SW480 (cell line): ENCODE measurements at regions not wholly inside any gene's neighbourhood (a gene's known extent, or its start where the extent isn't known, plus 50 kb on each side); places are given as distances from the start of the nearest gene placed in this dataset.
A peak's percentile ranks its signal among the peaks of the same experiment; 100 is the strongest.

Source experiments
- DNase-seq: peaks from one replicate; pipeline ENCODE4 v3.0.0-alpha.2; 2016; ENCODE audit warnings: low spot score

DNA sequence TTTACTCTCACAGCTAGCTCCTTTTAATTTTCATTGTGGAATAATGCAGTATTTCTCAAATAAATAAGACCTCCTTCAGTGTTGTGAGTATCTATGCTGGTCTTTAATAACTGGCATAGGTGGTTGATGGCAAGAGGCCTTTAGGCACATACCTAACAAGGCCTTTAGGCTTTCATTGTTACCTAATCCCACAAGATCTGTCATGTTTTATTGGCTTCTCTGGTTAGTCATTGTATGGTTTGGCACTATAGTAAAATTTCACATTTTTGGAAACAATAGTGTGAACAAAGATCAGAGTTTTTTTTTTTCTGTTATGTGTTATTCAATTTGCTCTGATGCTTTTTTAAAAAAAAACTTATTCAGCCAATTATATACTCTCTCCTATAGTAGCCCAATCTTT, 89.8 kb upstream of the NEUROD1 start:
- no peak for DNase-seq

DNA sequence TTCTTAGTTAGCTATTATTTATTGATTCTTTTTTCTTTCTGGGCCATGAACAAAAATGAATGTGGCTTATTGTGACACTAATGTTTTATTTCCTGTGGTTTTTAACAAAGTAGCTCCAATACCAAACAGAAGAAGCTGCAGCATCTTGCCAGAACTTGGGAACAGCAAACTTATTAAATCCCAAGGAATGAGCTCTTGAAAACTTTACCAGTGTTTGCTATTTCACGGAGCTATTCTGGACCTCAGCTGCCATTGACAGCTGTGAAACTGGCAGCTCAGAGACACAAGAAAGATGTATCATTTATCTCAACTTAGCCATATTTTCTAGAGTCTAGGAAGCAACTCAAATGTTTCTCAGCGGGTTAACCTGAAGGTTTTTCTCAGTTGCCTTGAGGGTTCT, 91.0 kb upstream of the NEUROD1 start:
- no peak for DNase-seq

DNA sequence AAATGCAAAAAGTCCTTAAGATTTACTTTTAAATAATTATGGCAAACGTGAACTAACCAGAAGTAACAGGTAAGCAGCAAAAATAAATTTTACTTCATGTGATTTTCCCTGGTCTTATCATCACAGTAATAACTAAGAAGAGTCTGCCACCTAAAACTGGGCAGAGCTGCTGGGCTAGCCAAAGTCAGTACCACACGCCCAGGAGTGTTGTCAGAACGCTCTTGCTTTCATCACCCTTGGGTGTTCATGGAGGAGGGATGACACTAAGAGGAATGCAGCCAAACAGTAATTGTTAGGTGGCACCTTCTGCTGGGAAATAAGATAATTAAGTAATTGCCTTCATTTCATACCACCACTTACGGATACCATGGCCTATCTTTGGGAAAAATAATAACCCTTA, 92.0 kb upstream of the NEUROD1 start:
- DNase-seq = no peak

DNA sequence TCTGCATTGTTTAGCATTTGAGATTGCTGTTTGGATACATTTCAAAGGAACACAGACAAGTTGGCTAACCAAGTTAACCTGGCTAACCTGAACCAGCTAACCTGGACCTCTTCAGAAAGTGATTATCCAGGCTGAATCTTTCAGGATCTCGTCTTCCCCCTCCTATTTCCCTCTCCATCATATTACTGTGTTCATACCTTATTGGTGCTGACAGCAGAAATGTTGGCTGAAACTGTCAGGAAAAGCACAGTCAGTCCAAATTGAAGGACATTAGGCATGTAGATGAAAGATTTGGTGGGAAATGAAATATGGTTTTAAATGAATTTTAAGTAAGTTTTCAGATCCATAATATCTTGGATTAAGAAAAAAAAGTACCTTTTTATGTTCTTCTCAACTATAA, 92.5 kb upstream of the NEUROD1 start:
- DNase-seq = no peak

DNA sequence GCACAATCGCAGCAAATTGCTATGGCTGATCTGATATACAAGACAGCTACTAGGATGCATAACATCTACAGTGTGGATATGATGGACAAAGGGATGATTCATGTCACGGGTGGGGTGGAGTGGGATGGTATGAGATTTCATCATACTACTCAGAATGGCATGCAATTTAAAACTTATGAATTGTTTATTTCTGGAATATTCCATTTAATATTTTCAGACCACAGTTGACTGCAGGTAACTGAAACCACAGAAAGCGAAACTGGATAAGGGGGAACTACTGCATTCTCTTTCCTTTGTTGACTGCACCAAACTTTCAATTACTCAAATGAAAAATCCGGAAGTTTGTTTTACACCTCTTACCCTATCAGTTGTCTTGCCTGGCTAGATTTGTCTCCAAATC, 94.4 kb upstream of the NEUROD1 start:
- DNase-seq = peak; percentile 36

DNA sequence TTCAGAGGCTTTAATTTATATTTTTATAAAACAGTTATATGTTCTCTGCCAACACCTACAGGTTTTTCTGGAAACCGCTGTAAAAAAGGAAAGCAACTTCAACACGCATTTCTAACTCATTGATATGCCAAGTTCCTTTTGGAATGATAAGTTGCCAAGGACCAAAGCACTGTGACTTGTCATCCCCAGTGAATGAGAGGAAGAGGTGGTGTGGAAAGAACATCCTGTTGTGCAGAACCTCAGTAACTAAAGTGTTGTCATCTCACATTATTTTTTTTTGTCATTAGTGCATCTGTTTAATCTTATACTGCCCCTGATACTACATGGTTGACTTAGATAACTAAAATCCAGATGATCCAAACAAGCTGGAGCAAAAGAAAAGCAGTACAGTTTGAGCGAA, 96.0 kb upstream of the NEUROD1 start:
- DNase-seq = no peak

DNA sequence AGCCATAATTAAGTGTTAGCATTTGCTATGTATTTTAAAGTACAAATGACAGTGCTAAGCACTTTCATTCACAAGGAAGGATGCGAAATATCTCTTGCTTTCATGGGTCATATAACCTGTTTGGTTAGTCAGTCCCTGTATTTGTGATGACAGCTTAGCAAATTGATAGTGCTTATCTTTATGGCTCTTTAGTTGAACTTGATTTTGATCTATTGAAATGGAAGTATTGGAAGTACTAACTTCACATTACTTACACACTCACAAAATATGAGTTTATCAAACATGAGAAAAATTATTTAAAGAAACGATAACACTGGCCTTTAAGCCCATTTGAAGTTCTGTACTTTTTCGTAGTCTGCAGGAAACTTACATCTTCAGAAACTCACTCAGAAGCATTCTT, 97.4 kb upstream of the NEUROD1 start:
- DNase-seq = no peak

DNA sequence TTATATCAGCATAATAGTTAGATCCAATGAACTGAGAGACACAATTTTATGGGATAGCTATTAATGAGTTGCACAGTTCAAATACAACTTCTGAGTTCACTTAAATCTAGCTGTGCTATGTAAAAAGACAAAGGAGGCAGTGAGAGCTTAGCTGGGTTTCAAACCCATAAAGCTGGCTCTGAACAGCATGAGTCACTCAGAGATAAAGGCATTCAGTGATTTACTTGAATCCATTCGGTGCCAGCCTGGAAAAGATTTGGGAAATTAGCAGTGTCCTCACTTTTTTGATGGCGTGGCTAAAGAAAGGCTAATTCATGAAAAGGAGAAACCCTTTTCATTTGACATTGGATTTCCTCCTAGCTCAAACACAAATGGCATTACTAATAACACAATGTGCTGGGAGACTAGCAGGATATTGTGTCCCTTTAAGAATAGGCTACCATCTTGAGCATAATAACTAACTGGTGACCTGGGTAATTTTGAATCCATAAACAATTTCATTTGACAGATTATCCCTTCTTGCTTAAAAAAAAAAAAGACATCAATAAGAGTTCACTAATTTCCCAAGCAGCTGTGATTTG, 98.4 kb upstream of the NEUROD1 start:
- DNase-seq = no peak

DNA sequence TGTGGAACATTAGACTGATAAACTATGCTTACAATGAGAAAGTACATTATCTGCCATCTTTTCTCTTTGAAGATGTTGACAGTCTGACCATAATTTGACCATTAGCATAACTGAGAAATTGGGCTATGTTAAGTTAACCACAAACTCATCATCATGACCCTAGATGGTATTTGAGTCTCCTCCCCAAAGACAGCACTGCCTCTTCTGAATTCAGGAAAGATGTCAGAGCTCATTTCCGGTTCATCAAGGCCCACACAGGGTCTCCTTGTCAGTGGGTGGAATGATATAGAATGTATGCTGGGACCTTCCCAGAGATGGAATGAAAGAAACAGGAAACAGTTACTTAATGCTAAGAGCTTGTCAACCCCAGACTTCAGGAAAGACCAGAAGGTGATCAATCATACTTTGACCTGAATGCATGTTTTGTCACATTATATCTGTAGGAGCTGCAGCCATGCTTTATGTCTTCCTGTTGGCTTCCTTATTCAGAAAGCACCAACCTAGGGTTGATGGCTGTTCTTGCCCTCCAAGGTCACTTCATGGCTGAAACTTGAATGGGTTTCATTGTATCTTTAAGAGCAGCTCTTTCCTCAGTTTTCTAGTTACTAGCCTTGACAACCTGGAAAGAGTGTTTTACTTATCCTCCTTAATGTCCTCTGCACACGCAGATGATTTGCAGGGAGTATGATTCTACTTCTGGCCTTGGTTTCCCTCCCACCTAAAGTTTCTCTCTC, 99.1 kb upstream of the NEUROD1 start:
- peak; percentile 34 for DNase-seq

DNA sequence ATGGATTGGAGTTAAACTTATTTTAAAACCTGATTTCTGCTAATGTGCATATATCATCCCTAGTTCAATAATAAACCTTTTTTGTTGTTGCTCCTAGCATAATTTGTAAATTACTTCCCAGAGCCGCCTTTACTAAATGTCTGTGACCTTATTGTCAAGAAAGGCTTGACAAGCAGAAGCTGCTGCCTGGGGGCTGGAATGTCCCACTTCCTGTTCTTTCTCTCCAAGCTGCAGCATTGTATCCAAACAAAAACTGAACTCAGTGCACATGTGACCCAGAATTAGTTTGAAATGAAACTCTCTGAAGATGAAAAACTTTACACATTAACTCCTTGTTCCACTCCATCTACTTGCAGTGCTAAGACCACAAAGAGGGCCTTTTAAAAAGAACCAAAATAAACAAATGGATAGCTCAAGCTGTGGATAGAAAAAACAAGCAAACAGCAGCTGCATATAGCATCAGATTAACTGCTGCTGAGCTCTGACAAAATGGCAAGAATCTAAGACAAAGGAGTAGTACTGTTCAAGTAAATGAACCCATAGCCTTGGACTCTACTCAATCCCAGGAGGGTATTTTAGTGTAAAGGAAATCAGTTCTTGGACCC, 99.8 kb upstream of the NEUROD1 start:
- no peak for DNase-seq

DNA sequence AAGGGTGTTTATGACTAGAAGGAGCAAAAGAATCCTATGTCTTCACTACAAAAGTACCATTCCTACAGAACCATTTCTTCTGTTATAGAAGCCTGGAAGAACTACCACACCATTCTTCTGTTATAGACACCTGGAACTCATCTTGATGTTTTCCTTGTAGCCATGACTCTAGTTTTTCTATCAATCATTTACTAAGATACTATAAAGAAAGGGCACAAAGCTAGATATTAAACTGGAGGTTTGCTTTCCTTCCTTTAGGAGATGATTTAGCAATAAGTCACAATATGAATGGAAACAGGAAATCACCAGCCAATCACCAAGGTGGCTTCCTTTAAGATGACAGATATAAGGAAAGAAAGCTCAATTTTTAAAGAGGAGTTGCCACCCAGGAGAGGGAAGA, 100.3 kb upstream of the NEUROD1 start:
- no peak for DNase-seq

DNA sequence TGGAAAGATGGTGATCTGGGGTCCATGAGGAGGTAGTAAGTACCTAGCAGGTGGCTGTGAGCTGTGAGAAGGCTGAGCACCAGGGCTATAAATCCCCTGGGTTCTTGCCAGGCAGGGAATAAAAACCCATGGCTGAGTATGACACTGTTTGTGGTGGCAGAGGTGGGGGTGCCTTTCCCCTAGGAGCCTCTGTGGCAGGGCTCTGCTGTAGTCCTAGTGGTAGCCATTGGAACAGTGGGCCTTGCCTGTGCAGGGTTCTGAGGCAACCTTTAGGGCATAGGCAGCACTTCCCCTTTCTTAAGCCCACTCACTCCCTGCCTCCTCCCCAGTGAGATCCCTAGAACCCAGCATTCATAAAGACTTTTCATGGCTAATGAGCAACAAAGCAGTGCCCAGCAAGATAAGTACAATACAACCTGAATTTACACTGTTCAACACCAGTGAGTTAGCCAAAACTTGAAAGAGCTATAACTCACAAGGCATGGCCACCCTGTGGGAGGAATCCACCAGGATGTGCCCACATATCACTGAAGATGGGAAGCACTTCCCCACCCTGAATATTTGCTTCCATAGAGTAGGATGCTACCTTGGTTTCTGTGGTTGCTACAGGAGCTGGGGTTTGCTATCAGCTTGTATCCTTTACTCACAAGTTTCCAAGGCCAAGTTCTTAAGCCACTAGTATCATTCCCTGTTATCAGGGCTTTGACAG, 100.9 kb upstream of the NEUROD1 start:
- no peak for DNase-seq

DNA sequence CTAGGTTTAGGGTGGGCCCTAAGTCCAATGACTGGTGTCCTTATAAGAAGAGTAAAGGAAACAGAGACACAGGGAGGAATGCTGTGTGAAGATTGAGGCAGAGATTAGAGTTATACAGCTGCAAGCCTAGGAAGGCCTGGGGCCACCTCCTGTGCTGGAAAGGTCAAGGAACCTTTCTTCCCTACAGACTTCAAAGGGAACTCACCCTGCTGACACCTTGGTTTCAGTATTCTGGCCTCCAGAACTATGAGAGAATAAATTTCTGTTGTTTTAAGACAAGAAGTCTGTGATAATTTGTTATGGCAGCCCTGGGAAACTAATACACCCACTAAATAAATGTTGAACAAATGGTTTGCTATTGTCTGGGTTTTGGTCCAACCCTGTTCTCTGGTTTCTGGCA, 102.3 kb upstream of the NEUROD1 start:
- DNase-seq = no peak

DNA sequence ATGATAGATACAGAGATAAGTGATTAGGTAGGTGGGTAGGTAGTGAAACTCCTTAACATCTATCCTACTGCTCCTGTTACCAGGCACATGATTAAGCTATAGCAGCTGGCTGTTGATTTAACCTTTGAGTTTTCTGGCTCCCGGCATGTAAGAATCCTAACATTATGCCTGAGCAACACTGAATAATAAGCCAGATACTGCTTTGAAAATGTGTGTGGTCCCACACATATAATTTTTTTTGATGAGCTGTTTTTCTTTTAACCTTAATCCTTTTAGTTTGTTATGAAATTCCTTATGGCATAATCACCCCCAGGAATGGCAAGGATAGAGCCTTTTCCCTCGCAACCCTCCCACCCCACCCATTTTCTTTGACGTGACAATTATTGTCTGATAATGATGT, 104.2 kb upstream of the NEUROD1 start:
- no peak for DNase-seq

DNA sequence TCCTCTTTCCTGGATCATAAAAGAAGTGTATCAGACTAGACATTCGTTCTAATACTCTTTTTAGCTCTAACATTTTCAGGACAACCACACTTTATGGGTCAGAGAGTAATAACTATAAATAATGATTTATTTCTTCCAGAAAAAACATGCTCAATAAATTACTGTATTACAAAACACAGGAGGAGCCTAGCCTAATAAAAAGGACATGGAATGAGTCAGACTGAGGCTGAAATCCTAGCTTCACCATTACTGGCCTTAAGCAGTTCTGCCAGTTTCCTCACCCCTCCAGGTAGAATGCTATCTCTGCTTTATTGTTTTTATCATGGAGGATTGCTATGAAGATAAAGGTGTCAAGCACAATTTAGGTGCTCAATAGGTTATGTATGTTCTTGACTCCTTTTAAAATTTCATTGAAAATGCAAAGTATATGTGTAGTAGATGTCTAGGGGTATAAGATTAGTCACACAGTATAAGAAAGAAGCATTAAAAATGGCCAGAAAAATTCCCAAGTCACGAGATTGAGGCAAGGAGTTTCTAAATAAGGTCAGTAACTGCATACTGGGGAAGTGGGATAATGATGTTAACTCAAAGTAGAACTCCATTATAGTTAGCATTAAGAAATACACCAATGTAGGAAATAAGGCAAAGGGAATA, 105.5 kb upstream of the NEUROD1 start:
- DNase-seq = no peak

DNA sequence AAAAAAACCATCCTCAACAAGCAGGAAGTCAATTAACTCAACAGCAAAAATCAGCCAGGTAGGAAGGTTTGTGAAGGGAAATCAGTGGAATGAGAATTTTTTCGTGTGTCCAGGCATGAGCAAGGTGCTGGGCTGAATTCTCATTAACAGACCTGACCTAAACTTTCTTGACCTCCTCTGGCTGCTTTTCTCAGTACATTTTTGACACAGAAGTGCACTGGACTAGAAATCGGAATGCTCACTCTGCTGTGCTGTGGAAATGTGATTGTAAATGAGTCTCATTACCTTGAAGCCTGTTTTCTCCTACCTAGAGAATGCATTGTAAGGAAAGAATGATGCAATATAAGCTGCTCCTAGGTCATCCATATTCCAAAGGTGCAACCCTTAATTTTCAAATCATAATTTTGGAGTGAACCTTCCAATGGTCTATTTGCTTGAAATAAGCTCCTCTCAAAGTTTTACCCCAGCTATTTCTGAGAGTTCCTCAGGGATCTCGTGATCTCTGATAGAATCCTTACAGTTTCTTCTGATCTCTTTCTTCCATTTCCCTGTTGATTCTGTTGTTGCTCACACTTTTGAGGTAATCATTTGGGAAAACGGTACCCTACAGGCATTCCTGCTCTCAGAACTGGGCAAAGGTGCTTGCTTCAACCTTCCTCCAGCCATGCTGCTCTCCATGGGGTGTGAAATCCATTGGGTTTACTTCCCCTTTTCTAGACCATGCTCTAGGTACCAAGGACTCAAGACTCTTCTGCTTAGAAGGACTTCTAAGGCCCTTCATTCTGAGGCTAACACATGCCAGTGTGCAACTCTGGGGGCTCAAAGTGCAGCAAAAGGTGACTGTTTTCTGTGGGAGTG, 104.9 kb upstream of the ITPRID2 start:
- DNase-seq = no peak

DNA sequence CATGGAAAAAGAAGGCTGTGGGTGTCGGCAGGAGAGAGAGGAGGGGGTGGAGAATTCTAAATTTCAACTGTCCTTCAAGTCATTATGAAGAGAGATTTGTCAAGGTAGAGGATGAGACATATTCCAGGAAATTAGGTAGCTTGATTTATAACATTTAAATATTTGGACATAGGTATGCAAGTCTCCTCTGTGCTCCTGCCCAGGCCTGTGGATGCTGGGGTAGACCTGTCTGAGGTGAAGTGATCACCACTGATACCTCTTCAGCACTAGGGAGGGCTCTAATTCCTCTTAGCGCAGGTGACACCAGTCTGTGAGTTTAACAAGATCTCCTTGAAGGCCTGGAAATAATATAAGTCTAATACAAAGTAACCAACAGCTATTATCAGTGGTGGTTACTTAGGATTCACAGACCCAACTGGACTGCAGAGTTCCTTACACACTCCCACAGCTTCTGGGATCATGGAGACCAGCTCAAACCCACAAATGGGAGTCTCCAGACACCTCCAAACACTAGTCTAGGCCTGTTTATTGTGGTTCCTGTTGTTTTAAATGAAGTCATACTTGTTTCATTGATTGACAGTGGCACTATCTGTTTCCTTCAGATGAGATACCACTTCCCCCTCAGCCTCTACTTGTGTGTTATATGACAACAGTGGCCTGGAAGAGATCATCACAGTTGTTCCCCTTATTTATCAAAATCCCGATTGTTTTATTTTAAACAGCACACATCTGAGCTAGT, 104.1 kb upstream of the ITPRID2 start:
- DNase-seq = no peak

DNA sequence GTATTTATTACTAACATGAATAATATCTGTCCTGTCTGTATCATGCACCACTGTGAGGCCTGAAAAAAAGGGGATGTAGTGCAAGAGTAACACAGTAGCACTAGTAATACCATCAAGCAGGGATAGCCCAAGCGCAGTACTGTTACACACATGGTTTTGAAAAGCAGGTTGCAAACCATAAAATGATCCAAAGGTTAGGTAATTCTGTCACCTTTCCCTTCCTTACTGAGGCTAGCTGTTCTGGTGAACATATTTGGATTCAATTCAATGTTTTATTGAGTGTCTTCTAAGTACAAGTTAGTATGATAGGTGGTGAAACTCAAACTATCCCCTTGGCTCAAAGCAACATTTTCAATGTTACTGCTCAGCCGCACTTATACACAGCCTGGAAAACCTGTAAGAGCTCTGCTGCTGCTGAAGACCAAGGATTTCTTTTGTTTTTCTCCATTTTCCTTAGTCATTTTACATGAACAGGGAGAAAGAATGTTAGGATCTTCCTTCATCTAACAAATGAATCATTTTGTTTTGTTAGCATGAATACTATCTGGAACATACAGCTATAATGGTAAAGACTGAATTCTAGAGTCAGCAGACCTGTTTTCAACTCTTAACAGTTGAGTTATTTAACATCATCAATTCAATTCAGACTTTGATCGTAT, 102.5 kb upstream of the ITPRID2 start:
- no peak for DNase-seq

DNA sequence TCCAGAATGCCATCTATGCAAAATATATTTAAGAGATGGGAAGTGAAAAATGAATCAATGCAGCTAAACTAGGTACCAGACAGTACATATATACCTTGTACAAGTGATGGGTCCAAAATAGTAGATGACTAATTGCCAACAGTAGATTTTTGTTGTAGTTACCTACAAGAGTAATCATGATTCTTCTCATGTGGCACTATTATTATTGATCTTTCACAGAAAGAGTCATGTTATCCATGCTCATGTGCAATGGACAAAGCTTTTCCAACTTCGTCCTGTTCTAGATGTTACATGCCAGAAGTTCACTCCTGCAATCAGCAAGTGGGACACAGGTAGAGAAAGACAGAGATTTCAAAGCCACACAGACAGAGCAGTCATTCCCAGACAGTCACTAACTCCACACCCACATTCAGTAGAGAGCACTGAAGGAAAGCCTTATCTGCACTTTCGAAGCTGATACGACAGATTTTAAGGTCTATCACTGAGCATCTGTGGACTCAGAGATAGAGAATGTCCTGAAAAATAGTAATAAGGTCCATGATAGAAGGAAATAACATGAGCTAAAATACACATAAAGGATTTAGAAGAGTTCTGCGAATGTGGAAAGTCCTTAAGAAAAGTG, 101.6 kb upstream of the ITPRID2 start:
- no peak for DNase-seq
